SHP77 (cell line): ENCODE measurements at regions not wholly inside any gene's neighbourhood (a gene's known extent, or its start where the extent isn't known, plus 50 kb on each side); places are given as distances from the start of the nearest gene placed in this dataset.
"Not testable (repeated sequence)": the region's sequence is repeated elsewhere in the genome, so short reads cannot be mapped to it uniquely, and the experiment has no call there.

Source experiments
- DNase-seq, 2 experiments: peaks; one replicate each; lab custom pipeline; 2025; lab: John Stamatoyannopoulos, UW

- no peak for DNase-seq
Observed at GRCh38 chr14:56422221-56422620, 157.4 kb upstream of the TMEM260 start.

- DNase-seq = peak; percentile 77 to 78
Observed at GRCh38 chr14:56422703-56423213, 156.8 kb upstream of the TMEM260 start.

GRCh38 chr14:56423544-56423943, 156.1 kb upstream of the TMEM260 start:
- no peak for DNase-seq

GRCh38 chr14:56431013-56431412, 148.6 kb upstream of the TMEM260 start:
- DNase-seq = no peak

- DNase-seq = no peak
Observed at GRCh38 chr14:56449670-56450213, 129.9 kb upstream of the TMEM260 start.

GRCh38 chr14:56452940-56453339, 126.7 kb upstream of the TMEM260 start:
- DNase-seq = no peak

GRCh38 chr14:56454680-56455079, 124.9 kb upstream of the TMEM260 start:
- DNase-seq = not testable (repeated sequence)

GRCh38 chr14:56460469-56460868, 119.1 kb upstream of the TMEM260 start:
- DNase-seq = no peak

- DNase-seq = no peak
Observed at GRCh38 chr14:56461276-56462275, 118.0 kb upstream of the TMEM260 start.

GRCh38 chr14:56463271-56463890, 116.2 kb upstream of the TMEM260 start:
- no peak for DNase-seq

GRCh38 chr14:56471056-56471455, 108.5 kb upstream of the TMEM260 start:
- no peak for DNase-seq

- DNase-seq = peak; percentile 34 to 51
Observed at GRCh38 chr14:56474419-56475022, 105.1 kb upstream of the TMEM260 start.

- peak; percentile 71 to 73 for DNase-seq
Observed at GRCh38 chr14:56482310-56482911, 97.2 kb upstream of the TMEM260 start.

- DNase-seq = peak; percentile 5 to 31
Observed at GRCh38 chr14:56487090-56487667, 92.4 kb upstream of the TMEM260 start.

- DNase-seq = no peak
Observed at GRCh38 chr14:56487761-56488160, 91.8 kb upstream of the TMEM260 start.

- no peak for DNase-seq
Observed at GRCh38 chr14:56488306-56488705, 91.3 kb upstream of the TMEM260 start.

GRCh38 chr14:56490379-56490778, 89.2 kb upstream of the TMEM260 start:
- DNase-seq = peak; percentile 10 to 59

- DNase-seq = peak; percentile 88 to 90
Observed at GRCh38 chr14:56491299-56492285, 88.0 kb upstream of the TMEM260 start.

GRCh38 chr14:56494167-56494566, 85.4 kb upstream of the TMEM260 start:
- no peak for DNase-seq

- no peak for DNase-seq
Observed at GRCh38 chr14:56498112-56498511, 81.5 kb upstream of the TMEM260 start.
